SHP77 treated with DMSO at 0.1 percent for 48 hours (cell line): ENCODE measurements at regions not wholly inside any gene's neighbourhood (a gene's known extent, or its start where the extent isn't known, plus 50 kb on each side); places are given as distances from the start of the nearest gene placed in this dataset.

Source experiments
- DNase-seq: peaks from one replicate; lab custom pipeline; 2025; lab: John Stamatoyannopoulos, UW

DNA sequence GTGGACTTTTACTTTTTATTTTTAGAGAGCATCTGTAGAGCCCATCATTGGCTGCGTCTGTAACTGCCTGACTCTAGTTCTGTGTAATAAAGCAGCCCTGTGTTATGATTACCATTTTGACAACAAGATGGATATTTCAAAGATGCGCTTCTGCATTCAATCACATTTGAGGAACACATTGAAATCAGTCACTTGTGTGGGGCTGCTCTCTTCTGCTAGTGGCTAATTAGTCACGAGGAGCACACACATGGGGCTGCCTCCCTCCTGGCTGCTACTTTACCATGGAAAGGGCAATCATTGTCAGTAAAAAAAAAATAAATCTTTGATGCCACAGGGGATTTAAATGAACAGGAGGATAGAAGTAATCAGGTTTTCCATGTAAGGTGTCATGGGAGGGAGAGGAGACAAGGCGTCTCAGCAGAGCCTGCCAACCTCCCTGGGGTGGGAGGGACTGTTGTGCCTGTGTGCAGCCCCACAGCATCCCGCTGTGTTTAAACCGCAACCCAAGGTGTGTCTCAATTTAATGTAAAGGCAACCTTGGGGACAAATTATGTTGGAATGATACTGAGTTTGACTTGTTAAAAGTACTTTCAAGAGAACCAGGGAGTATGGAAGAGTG, 205.2 kb upstream of the COBL start:
- DNase-seq, result no peak

DNA sequence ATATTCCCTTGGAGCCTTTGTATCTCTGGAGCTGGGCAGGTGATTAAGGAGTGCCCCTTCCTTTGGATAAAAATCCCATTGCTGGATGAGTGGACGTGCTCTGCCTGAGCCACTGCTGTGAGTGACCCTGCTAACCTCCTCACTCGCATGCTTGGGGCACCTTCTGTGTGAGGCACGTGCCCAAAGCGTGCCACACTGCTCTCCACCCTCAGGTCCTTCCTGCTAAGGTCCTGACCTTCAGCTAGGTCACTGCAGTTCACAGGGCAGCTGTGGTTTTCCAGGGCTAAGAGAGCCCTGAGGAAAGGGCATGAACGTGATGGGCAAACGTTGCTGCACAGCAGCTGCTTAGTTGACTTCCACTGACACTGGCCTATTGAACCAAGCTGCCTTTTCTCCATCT, 204.4 kb upstream of the COBL start:
- DNase-seq, result no peak

DNA sequence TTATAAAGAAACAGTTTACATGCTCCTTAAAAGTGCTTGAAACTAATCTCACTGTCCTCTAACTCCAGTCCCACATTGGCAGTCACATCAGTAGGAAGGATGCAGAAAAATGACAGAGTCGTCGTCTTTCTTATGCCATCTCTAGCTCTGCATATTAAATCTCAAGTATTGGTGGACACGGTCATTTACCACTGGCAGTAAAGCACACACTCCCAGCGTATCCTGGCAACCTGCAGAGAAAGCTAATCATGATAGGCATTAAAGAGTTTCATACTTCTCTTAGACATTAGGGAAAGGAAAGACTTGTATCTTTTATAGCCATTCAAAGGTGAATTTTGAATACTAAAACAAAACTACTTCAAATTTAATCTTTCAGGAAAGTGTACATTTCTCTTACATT, 202.0 kb upstream of the COBL start:
- no peak for DNase-seq

DNA sequence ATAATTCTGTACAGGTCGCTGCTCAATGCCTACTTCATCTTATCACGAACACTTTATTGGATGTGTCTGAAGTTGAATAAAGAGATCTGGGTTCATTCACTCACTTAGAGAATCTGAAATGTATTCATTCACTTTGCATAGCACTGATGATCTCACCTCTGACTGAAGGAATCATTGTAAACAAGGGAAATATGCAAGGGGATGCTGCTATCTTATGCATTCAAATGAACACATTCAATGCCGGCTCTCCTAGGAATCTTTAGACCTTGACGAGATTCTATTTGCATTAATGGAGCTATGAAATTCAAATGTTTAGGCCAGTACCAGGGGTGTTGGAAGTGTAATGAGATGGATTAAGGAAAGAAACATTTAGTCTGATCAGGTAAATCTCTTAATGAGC, 200.6 kb upstream of the COBL start:
- DNase-seq, result no peak

DNA sequence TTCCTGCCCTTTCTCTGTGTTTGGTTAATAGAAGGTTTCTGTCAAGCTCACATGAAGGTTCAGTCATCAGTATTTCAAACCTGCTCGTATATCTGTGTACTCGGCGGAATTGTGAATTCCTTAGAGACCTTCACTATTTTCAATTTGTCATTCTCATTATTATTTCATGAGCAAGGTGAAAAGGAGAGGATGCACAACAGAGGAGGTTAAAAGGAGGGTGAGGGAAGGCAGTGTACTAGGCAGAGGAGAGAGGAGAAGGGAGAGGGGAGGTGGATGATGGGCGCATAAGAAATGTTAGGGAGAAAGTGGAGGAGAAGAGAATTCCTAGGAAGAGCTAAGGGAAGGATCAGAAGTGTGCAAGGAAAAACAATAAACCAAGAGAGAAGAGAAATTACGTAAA, 185.0 kb upstream of the COBL start:
- no peak for DNase-seq

DNA sequence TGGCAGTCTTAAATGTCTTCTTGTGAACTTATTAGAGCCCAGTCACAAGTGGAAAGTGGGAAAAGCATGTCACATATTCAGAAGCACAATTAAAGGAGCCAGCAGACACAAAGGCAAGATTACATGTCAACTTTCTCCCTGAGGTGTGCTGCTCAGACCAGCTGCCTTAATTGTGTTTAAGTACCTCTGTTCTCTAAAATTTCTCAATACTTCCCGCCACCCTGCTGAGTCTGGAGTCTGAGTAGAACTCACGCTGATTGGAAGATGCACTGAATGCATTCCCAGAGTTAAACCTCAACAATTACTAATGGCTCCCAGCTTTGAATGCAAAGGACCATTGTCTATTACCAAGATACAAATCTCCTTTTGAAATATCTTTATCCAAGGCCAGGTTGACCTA, 166.4 kb upstream of the COBL start:
- no peak for DNase-seq

DNA sequence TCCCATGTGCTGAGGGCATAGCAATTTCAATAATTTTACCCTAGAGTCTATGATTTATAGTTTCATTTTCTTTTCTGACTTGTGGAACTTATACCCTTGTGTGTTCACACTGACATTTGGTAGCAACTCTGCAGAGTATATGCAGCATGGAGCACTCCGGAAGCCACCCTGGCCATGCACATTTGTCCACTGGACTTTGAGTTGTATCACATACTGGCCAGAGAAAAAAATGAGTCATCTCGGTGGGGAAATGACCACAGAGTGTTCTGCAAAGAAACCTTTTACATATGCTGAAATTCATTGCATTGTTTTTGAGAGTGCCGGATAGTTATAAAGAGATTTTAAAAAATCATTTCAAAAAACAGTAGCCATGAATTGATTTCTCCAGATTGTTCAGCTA, 164.8 kb upstream of the COBL start:
- no peak for DNase-seq

DNA sequence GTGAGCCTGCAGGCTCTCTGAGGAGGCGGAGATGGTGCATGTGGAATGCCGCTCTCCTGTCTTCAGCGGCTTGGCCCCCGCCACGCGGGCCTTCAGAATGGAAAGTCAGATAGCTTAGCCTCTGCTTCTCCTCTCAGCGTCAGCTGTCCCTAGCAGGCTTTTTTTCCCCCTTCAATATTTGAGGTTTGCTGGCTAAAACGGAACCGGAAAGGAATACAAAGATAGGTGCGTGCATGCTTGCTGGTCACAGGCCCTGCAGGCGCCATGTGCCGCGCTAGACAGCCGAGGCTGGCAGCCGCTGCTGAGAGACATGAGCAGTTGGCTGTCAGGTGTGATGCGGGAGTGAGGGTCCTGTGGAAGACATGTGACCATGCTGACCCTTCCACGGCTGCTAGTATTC, 161.2 kb upstream of the COBL start:
- DNase-seq, result no peak

DNA sequence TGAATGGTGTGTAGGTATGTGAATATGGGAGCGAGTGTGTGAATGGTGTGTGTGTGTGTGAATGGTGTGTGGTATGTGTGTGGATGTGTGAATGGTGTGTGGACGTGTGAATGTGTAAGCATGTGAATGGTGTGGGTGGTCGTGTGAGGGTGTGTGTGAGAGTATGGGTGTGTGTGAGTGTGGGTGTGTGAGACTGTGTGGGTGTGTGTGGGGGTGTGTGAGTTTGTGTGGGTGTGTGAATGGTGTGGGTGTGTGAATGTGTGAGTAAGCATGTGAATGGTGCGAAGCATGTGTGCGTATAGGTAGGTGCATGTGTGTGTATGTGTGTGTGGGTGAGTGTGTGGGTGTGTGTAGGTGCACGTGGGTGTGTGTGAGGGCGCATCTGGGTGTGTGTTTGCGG, 160.7 kb upstream of the COBL start:
- DNase-seq, result no peak

DNA sequence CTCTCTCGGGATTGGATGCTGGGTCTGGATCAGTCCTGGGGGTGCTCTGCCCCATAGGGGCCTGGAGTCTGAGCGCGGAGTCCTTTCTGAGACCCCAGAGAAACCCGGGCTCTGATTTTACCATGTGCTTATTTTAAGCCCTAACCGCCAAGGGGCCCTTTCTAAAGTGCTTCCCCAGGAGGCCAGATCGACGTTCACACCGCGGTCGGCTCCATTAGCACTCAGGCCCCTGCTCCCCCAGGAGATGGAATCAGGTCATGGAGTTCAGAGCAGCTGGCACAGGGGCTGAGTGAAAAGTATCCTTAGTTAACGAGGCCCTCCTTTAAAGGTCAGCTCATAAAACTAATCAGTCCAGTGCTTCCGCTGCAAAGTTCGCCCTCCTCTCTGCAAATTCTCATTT, 159.4 kb upstream of the COBL start:
- no peak for DNase-seq

DNA sequence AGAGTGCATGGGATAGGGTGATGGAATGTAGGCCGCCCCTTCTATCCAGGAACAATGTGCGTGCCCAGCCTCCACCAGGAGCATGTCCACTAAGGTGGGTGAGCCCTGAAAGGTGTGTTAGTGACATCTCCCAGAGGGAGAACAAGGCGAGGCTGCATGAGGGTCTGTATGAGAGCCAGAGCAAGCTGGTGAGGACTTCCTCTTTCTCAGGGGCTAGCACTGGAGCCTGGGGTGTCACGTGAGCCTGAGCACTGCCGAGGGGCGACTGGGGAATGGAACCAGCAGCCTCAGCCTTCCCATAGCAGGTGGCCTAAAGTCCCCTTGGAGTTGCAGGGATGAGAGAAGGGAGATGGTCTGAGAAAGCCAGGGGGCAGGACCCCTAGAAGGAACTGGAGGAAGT, 156.3 kb upstream of the COBL start:
- DNase-seq, result no peak

DNA sequence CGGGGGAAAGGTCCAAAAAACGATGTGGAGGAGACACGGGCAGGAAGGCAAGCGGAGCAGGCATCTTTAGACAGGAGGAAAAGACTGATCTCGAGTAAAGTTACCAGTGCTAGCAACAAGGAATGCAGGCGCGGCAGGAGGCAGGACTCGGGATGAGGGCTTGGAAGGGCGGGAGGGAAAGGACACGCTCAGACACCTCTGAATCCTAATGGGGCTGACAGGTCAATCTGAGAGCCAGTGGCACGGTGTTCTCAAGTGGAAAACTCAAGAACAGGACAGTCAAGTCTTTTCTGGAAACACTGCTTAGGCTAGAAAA, 155.3 kb upstream of the COBL start:
- DNase-seq, result no peak

DNA sequence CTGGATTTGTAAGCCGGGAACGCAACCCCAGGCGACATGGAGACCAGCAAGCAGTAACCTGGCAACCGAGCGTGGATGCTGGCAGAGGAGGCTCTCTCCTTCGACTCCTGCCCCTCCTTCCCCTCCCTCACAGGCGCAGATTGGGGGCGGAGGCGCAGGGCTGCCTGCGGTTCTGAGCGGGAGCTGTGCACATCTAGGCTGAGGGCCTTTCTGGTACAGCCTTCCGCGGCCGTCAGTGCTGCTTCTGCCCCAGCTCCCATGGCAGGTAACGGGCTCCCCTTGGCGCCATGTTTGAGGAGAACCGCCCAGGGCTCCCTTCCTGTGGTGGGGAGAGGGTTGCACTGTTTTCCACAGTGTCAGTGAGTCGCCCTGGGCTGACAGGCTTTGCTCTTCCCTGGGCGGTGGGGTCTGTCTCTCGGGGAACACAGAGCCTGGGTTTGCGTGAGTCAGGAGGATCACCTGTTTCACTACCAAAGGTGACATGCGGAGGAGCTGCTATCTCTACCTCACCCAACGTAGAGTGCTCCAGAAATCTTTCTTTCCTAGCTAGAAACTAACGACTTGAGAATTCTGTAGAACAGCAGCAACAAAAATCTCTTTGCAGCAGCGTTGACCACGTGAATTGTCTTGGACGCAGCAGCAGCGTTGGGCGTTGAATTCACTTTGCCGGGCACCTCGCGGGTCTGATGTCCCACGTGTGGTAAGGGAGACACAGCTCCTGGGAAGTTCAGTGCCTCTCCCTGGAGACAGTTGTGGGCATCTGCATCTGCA, 154.8 kb upstream of the COBL start:
- no peak for DNase-seq

DNA sequence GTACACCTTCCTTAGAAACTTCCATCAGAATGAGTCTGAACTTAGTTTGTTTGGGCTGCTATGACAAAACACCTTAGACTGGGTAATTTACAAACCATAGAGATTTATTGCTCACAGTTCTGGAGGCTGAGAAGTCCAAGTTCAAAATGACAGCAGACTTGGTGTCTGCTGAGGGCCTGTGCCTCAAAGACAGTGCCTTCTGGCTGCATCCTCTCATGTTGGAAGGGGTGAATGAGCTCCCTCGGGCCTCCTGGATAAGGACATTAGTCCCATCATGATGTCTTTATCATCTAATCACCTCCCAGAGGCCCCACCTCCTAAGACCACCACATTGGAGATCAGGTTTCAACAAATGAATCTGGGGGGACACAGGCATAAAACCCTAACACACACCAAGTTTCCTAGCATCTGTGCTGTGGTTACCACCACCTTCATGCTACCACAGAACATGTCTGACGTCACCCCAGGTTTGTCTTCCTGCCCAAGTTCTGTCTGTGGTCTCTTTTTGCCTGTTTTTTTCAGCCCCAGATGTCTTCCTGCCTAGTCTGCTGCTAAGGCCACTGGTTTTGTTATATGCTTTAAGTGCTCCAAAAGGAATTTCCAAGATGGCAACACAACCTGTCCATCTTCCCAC, 150.9 kb upstream of the COBL start:
- no peak for DNase-seq

DNA sequence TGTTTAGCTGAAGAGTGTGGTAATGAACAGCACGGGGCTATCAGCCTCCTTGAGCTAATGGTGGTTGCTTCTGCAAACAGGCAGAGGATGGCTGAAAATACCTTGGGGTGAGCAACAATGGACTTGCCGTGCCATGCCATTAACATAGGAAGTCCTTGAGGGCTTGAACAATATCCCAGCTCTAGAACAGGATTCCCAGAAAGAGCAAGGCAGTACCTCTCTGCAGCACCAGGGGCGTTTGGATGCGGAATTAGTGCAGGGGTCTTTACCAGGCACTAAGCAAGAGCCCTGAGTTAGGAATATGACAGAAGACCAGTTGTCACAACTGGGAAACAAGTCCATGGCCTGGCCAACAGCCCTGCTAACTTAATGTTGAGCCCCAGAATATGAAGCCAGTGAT, 143.2 kb upstream of the COBL start:
- DNase-seq, result no peak

DNA sequence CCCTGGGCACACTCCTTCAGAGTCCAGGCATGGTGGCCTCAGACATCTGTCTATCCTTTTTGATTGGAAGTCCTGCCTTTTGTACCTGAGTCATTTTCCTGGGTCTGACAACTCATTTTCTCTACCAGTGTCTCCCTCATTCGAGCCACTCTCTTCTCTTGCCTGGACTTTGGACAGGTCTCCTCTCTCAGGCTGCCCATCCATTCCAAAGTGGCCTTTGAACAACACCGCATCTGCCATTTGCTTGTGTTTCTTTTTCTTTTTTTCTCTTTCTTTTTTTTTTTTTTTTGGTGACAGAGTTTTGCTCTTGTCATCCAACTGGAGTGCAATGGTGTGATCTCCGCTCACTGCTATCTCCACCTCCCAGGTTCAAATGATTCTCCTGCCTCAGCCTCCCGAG, 142.1 kb upstream of the COBL start:
- no peak for DNase-seq

DNA sequence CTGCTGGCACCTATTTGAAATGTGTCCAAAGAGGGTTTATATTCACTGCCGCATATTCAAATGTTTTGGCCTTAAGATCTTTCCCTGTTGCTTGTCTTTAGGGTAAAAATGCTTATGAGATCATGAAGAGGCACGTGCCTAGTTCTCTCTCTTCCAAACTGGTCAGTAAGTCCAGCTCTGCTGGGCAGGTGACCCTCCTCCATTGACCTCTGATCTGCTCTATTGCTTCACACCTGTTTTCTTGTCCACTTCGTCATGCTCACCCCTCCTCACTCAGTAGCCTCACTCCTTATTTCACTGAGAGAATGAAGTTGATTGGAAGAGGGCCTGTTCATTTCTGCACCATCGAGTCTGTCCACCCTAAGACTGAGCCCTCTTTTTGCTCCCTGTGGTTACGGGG, 140.5 kb upstream of the COBL start:
- no peak for DNase-seq

DNA sequence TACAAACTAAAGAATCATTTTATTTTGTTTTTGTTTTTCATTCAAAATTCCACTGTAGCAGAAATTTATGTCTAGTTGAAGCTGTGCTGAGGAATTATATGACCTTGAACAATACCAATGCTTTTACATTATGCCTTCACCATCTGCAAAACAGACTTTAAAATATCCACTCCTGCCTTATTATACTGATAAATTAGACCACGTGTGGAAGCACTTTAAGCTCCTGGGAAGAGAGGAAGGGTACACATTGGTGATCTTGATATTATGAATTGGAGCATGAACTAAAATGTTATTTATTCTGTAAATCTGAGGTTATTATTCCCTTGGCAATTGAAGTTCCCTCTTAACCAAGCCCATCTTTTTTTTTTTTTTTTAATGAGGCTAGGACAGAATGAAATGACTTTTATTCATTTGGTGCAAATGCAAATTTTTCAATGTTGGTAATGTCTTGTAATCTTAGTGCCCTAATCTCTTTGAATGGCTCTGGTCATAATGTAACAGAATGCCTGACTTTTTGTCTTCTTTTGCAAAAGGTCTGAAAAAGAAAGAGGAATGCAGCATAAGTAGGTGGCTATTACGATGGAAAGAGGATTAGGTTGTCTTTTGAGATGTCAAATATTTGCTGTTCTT, 139.9 kb upstream of the COBL start:
- no peak for DNase-seq

DNA sequence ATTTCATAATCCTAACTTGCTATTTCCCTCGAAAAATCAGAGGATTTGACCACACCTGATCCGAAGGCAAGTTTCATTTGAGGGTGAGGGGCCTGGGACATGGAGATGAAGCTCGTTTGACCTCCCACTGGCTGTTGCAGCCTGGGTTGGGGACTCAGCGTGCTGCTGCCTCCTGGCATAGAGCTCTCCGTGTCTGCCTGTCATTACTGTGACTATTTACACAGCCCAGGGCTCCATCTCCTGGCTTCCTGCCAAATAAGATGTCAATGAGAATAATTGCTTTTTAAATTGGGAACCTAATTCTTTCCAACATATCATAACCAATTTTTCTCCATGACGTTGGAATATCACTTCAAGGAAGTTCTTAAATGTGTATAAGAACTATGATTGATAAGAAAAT, 139.3 kb upstream of the COBL start:
- DNase-seq, result peak; percentile 55

DNA sequence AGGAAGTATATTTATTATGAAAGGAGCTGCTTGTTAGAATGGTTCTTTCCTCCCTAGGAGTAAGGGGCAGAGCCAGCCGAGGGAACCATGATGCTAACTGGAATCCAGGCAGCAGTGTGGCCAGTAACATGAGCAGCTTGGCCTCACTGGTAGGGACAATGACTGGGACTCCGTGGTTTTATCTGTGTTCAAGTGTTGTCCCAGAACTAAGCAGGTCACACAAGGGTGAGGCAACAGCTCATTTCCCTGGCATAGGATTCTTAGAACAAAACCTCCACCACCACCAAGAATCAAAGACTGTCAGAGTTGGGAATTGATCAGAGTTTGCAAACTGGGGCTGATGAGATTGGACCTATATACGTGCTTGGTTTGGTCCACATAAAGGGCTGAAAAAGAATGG, 138.9 kb upstream of the COBL start:
- DNase-seq, result no peak

DNA sequence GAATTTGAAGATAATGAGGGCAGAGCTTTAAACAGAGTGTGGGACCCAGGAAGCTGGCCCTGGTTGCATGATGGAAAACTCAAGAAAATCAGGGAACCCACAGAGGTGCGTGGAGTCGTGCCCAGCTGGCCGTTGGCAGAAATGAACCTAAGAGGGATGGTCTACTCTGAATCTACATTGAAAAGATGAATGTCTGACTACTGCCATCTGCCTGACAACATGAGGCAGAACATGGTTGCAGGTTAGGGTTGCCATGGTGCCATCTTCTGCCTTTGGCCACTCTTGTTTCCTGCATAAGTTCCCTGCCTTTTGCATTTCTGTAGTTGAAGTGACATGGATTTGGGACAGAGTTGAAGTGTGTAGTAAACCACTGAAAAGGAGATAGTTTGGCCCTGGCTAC, 138.5 kb upstream of the COBL start:
- DNase-seq, result no peak

DNA sequence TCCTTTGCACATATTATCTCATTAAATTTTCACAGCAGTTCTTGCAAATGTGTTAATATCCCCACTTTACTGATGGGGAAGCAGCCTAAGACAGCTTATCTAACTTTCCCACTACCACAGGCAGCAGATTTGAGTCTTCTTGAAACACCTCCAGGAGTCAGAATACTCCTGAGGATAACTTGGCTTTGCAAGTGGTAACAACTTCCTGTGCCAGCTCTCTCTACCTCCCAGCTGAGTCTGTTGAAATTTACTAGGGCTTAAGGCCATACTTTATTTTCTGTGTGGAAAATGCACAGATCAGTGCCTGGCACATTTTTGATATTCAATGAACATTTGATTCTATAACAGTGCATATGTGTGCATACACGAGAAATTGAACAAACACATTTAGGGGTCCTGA, 136.1 kb upstream of the COBL start:
- no peak for DNase-seq

DNA sequence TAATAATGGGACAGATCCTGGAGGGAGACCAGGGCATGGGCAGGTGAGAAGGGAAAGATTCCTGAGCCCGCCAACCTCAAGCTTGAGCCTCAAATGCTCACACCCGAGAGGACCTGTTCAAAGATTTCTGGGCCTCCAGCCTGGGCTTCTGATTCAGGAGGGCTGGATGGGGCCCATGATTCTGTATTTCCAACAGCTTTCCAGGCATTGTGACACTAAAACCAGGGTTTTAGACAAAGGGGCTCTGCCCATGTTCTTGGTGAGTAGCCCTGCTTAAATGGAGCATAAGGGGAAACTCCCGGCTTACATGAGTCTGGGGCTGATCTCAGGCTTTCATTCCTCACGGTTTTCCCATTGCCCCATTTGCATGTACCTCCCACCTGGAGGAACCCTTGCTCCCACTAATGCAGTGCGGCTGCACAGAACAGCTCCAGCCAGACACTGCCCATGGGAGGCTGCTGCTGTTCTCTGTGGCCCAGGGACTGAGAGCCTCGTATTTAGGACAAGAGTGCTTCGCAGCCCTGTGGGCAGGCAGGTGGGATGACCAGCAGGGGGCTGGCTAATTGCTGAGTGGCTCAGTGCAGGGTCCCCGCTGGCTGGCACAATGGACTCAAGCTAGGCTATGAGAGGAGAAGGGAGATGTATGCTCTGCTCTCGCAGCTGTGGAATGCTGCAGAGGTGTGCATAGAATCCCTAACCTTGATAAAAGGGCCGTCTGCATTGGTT, 135.3 kb upstream of the COBL start:
- no peak for DNase-seq
